Testis (tissue), 2 donors: ENCODE measurements at regions not wholly inside any gene's neighbourhood (a gene's known extent, or its start where the extent isn't known, plus 50 kb on each side); places are given as distances from the start of the nearest gene placed in this dataset.

Source experiments
- POLR2A ChIP-seq: fragments of 450-650 bp; IDR thresholded peaks from one replicate; pipeline ENCODE4 v1.6.1; 2017; ENCODE audit warnings: antibody characterized with exemption, mild to moderate bottlenecking, moderate library complexity
- TF ChIP-seq, protein P1 (sequence below), 3 experiments: fragments of 450-650 bp in 2 of 3; fragments of 200-600 bp in 1 of 3; sonication (generic) in 1 of 3; IDR thresholded peaks; one replicate each; pipeline ENCODE4 v1.5.1; 2016 to 2019; ENCODE audit warnings: antibody characterized with exemption in 3 of 3, mild to moderate bottlenecking in 2 of 3, moderate library complexity in 1 of 3

DNA sequence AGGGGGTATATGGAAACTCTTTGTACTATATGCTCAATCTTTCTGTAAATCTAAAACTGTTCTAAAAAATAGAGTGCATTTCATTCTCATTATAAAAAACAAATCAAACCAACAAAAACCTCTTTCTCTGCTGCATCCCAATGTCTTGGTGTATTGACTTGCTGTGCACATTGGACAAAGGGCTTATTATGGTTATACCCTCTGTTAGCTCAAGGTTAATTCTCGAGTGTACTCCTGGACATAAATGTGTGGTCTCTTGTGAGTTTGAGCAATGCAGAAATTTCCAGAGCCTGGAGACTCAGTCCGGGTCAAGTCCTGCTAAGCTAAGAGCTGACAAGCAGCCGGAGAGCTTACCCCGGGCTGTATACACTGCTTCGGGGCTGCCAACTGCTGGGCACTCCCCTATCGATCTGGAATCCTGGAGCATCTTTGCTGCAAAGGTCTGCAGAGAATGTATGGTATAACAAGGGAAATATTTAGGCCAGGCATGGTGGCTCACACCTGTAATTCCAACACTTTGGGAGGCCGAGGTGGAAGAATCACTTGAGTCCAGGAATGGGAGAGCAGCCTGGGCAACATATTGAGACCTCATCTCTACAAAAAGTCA lies 66.2 kb upstream of the BRD7 start:
- TF ChIP-seq POLR2A: no peak
- TF ChIP-seq, protein P1, sequence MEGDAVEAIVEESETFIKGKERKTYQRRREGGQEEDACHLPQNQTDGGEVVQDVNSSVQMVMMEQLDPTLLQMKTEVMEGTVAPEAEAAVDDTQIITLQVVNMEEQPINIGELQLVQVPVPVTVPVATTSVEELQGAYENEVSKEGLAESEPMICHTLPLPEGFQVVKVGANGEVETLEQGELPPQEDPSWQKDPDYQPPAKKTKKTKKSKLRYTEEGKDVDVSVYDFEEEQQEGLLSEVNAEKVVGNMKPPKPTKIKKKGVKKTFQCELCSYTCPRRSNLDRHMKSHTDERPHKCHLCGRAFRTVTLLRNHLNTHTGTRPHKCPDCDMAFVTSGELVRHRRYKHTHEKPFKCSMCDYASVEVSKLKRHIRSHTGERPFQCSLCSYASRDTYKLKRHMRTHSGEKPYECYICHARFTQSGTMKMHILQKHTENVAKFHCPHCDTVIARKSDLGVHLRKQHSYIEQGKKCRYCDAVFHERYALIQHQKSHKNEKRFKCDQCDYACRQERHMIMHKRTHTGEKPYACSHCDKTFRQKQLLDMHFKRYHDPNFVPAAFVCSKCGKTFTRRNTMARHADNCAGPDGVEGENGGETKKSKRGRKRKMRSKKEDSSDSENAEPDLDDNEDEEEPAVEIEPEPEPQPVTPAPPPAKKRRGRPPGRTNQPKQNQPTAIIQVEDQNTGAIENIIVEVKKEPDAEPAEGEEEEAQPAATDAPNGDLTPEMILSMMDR (IDR thresholded peaks at IDR 0.05): no peak
